SK-N-MC (cell line): ENCODE measurements at regions not wholly inside any gene's neighbourhood (a gene's known extent, or its start where the extent isn't known, plus 50 kb on each side); places are given as distances from the start of the nearest gene placed in this dataset.
A peak's percentile ranks its signal among the peaks of the same experiment; 100 is the strongest.

Source experiments
- DNase-seq: peaks from one replicate; pipeline ENCODE4 v3.0.0-alpha.2; 2011; ENCODE audit warnings: low read depth, low spot score
- H3K27ac ChIP-seq: fragments of 200-600 bp; sonication (generic); 2 replicates; pipeline ENCODE4 v1.5.1; 2016; ENCODE audit warnings: mixed run types
- H3K36me3 ChIP-seq: fragments of 200-600 bp; sonication (generic); 2 replicates; pipeline ENCODE4 v1.6.1; 2017; ENCODE audit warnings: antibody characterized with exemption, low read length, mixed read lengths; ENCODE audit not compliant: insufficient read depth
- H3K4me3 ChIP-seq: fragments of 200-600 bp; sonication (generic); 2 replicates; pipeline ENCODE4 v1.5.1; 2016
- H3K9ac ChIP-seq: fragments of 200-600 bp; sonication (generic); 2 replicates; pipeline ENCODE4 v1.8.0; 2017; ENCODE audit warnings: mixed run types, mixed read lengths; ENCODE audit not compliant: insufficient read length
- H3K9me3 ChIP-seq: fragments of 200-600 bp; sonication (generic); 2 replicates; pipeline ENCODE4 v1.6.1; 2017; ENCODE audit warnings: low read depth, mild to moderate bottlenecking, antibody characterized with exemption, low read length, moderate library complexity, mixed read lengths
- EZH2 ChIP-seq: fragments of 200-600 bp; sonication (generic); IDR thresholded peaks from one replicate; pipeline ENCODE4 v1.6.1; 2017; ENCODE audit warnings: antibody characterized with exemption
- FOXP2 ChIP-seq: optimal IDR thresholded peaks from 2 replicates; pipeline ENCODE3; 2011; ENCODE audit warnings: mild to moderate bottlenecking, moderate library complexity; ENCODE audit not compliant: insufficient read depth; ENCODE audit errors: extremely low read length, control extremely low read depth
- POLR2AphosphoS5 ChIP-seq: IDR thresholded peaks from 2 replicates; pipeline ENCODE4 v1.6.1; 2012; ENCODE audit warnings: mild to moderate bottlenecking, low read depth, low read length, borderline replicate concordance

- H3K9me3 ChIP-seq = no peaks in the 10 kb centered on the region
- DNase-seq = no peak
- H3K4me3 ChIP-seq = no peak overlapping the region
- H3K27ac ChIP-seq = no peak overlapping the region
- H3K36me3 ChIP-seq = no peaks in the 10 kb centered on the region
- TF ChIP-seq FOXP2 (no peak), EZH2 (no peak), POLR2AphosphoS5 (no peak)
- no peak overlapping the region for H3K9ac ChIP-seq
Observed at GRCh38 chr6:19587238-19587942, 249.8 kb upstream of the ID4 start.

- H3K36me3 ChIP-seq = no peaks in the 10 kb centered on the region
- no peak for DNase-seq
- no peak overlapping the region for H3K4me3 ChIP-seq
- no peak overlapping the region for H3K27ac ChIP-seq
- TF ChIP-seq POLR2AphosphoS5 (no peak), FOXP2 (no peak), EZH2 (no peak)
- H3K9me3 ChIP-seq = no peaks in the 10 kb centered on the region
- H3K9ac ChIP-seq = no peak overlapping the region
Observed at GRCh38 chr6:19590501-19591131, 246.6 kb upstream of the ID4 start.

GRCh38 chr6:19597809-19598320, 239.3 kb upstream of the ID4 start:
- Histone ChIP-seq H3K4me3 (no peak overlapping the region), H3K36me3 (no peaks in the 10 kb centered on the region), H3K9ac (no peak overlapping the region), H3K9me3 (no peaks in the 10 kb centered on the region), H3K27ac (no peak overlapping the region)
- DNase-seq = no peak
- TF ChIP-seq FOXP2 (no peak), POLR2AphosphoS5 (no peak), EZH2 (no peak)

- Histone ChIP-seq H3K4me3 (0 out of 2 replicates have a peak overlapping the region, but pooled peaks have one; percentile 13), H3K9me3 (no peaks in the 10 kb centered on the region), H3K27ac (no peak overlapping the region), H3K36me3 (no peaks in the 10 kb centered on the region), H3K9ac (no peak overlapping the region)
- DNase-seq = peak; percentile 83
- TF ChIP-seq FOXP2 (no peak), POLR2AphosphoS5 (no peak), EZH2 (no peak)
Observed at GRCh38 chr6:19599796-19600464, 237.2 kb upstream of the ID4 start.

- DNase-seq = no peak
- TF ChIP-seq POLR2AphosphoS5 = no peak
- TF ChIP-seq EZH2 = no peak
- TF ChIP-seq FOXP2 = no peak
- H3K27ac ChIP-seq = no peak overlapping the region
- H3K9me3 ChIP-seq = no peaks in the 10 kb centered on the region
- no peaks in the 10 kb centered on the region for H3K36me3 ChIP-seq
- no peak overlapping the region for H3K4me3 ChIP-seq
- no peak overlapping the region for H3K9ac ChIP-seq
Observed at GRCh38 chr6:19602434-19603013, 234.6 kb upstream of the ID4 start.

GRCh38 chr6:19603721-19604120, 233.4 kb upstream of the ID4 start:
- no peak for DNase-seq
- no peak for TF ChIP-seq POLR2AphosphoS5
- no peak for TF ChIP-seq FOXP2
- no peak for TF ChIP-seq EZH2
- H3K9ac ChIP-seq = no peak overlapping the region
- H3K4me3 ChIP-seq = no peak overlapping the region
- H3K36me3 ChIP-seq = no peaks in the 10 kb centered on the region
- H3K27ac ChIP-seq = no peak overlapping the region
- no peaks in the 10 kb centered on the region for H3K9me3 ChIP-seq

GRCh38 chr6:19605624-19606023, 231.5 kb upstream of the ID4 start:
- TF ChIP-seq EZH2 (no peak), POLR2AphosphoS5 (no peak), FOXP2 (no peak)
- no peaks in the 10 kb centered on the region for H3K36me3 ChIP-seq
- H3K27ac ChIP-seq = no peak overlapping the region
- no peak overlapping the region for H3K9ac ChIP-seq
- H3K4me3 ChIP-seq = no peak overlapping the region
- no peak for DNase-seq
- H3K9me3 ChIP-seq = no peaks in the 10 kb centered on the region

- no peaks in the 10 kb centered on the region for H3K36me3 ChIP-seq
- no peak overlapping the region for H3K4me3 ChIP-seq
- no peaks in the 10 kb centered on the region for H3K9me3 ChIP-seq
- TF ChIP-seq EZH2 (no peak), POLR2AphosphoS5 (no peak), FOXP2 (no peak)
- no peak overlapping the region for H3K9ac ChIP-seq
- no peak for DNase-seq
- H3K27ac ChIP-seq = no peak overlapping the region
Observed at GRCh38 chr6:19608546-19608945, 228.6 kb upstream of the ID4 start.
